ENCODE measurements at regions not wholly inside any gene's neighbourhood (a gene's known extent, or its start where the extent isn't known, plus 50 kb on each side); places are given as distances from the start of the nearest gene placed in this dataset.
A peak's percentile ranks its signal among the peaks of the same experiment; 100 is the strongest.

DNA sequence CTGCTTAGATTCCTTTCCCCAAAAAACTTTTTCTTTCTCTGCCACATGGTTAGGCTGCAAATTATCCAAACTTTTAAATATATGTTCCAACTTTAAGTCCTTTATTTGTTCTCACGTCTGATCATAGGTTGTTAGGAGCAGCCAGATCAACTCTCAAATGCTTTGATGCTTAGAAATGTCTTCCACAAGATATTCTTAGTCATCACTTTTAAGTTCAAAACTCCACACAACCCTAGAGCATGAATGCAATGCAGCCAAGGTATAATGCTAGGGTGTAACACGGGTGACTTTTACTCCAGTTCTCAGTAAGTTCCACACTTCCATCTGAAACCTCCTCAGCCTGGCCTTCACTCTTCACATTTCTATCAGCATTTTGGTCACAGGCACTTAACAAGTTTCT is 987.5 kb downstream of the DCDC2C start:
- ChIA-PET POLR2A (no interaction called here), CTCF (ENCODE audit: low intra/inter-chr PET ratio, low total read pairs) (no interaction called here)
- Histone ChIP-seq H3K27me3 (ENCODE audit: control insufficient read depth in 1 of 2, insufficient read depth in 2 of 2, low read length in 2 of 2) (no peaks in the 10 kb centered on the region; a peak in 1 of 5 replicates), H3K4me1 (ENCODE audit: insufficient read depth, low read length) (no peaks in the 10 kb centered on the region), H3K27ac (ENCODE audit: extremely low read length, insufficient read depth, low read length) (no peak overlapping the region), H4K20me1 (ENCODE audit: insufficient read depth, low read length) (no peaks in the 10 kb centered on the region), H3K9me3 (ENCODE audit: low read length) (peaks cover 74% of the 10 kb centered on the region), H3K79me2 (ENCODE audit: insufficient read depth, low read length) (no peaks in the 10 kb centered on the region), H3K36me3 (replicated peaks in 1 of 2; ENCODE audit: control insufficient read depth in 1 of 2, insufficient read depth in 2 of 2, low read length in 2 of 2) (no peaks in the 10 kb centered on the region), H3K4me3 (replicated peaks in 1 of 3; ENCODE audit: insufficient read depth in 1 of 3, low read depth in 2 of 3, low read length in 3 of 3) (no peak overlapping the region), H3K4me2 (ENCODE audit: low read depth, low read length) (no peak overlapping the region), H3K9ac (ENCODE audit: insufficient read depth, low read depth, low read length) (no peak overlapping the region), H2AFZ (ENCODE audit: low read length) (no peak overlapping the region)
- ATAC-seq, result no peak
- no TSS peak for BruUV-seq (replicated peaks)
- 0% methylated on average over 2 of the region's 2 CpGs for WGBS (ENCODE audit: low lambda C conversion rate)
- TF ChIP-seq ZNF780A (CRISPR knock-in tag; IDR thresholded peaks at IDR 0.05) (no peak), MAFK (conservative IDR thresholded peaks at IDR 0.05 in 1 of 2, IDR thresholded peaks at IDR 0.05 in 1 of 2; ENCODE audit: low read length in 2 of 2) (peak; percentile 59 to 78), MAFF (IDR thresholded peaks at IDR 0.05; ENCODE audit: low read depth, low read length) (peak; percentile 60), RAD21 (CRISPR knock-in tag; IDR thresholded peaks at IDR 0.05) (no peak), HDAC1 (CRISPR knock-in tag; IDR thresholded peaks at IDR 0.05) (no peak)
- TF ChIP-seq, protein P1, sequence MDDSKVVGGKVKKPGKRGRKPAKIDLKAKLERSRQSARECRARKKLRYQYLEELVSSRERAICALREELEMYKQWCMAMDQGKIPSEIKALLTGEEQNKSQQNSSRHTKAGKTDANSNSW (CRISPR knock-in tag; IDR thresholded peaks at IDR 0.05; ENCODE audit: borderline replicate concordance), result no peak
- no peak for FAIRE-seq
- in situ Hi-C loops (cut with HindIII; ENCODE audit: extremely low pct_ligation_motif_present, low pct_unique_long_range_greater_than_20kb), result no loop called here
- intact Hi-C loops (cut with micrococcal nuclease; ENCODE audit: unreplicated experiment), result no loop called here
- DNase-seq (ENCODE audit: low spot score), result no peak

DNA sequence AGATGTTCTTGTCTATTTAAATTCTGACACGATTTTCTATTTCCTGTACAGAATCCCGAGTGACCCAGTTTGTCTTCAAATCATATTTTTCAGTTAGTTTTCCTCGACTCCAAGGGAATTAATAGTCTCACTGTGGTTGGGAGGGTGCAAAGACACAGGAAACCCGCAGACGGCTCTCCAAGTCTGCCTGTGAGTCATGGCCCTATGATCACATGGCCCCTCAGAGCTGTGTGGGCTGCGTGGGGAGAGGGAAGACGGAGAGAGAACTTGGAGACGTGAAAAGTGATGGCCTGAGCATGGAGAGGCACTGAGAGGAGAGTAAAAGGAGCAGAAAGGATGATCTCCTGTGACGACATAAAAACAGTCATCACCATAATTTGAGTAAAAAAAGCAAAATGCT is 989.9 kb downstream of the DCDC2C start:
- in situ Hi-C loops (cut with HindIII; ENCODE audit: extremely low pct_ligation_motif_present, low pct_unique_long_range_greater_than_20kb) (no loop called here), intact Hi-C loops (cut with micrococcal nuclease; ENCODE audit: unreplicated experiment) (no loop called here)
- Histone ChIP-seq H3K36me3 (replicated peaks in 1 of 2; ENCODE audit: control insufficient read depth in 1 of 2, insufficient read depth in 2 of 2, low read length in 2 of 2) (no peaks in the 10 kb centered on the region), H4K20me1 (ENCODE audit: insufficient read depth, low read length) (no peaks in the 10 kb centered on the region), H3K27ac (ENCODE audit: extremely low read length, insufficient read depth, low read length) (no peak overlapping the region), H3K79me2 (ENCODE audit: insufficient read depth, low read length) (no peaks in the 10 kb centered on the region), H3K27me3 (ENCODE audit: control insufficient read depth in 1 of 2, insufficient read depth in 2 of 2, low read length in 2 of 2) (no peaks in the 10 kb centered on the region; a peak in 1 of 5 replicates), H3K9ac (ENCODE audit: insufficient read depth, low read depth, low read length) (no peak overlapping the region), H3K4me3 (replicated peaks in 1 of 3; ENCODE audit: insufficient read depth in 1 of 3, low read depth in 2 of 3, low read length in 3 of 3) (no peak overlapping the region), H3K9me3 (ENCODE audit: low read length) (peaks cover 59% of the 10 kb centered on the region), H2AFZ (ENCODE audit: low read length) (no peak overlapping the region), H3K4me1 (ENCODE audit: insufficient read depth, low read length) (no peaks in the 10 kb centered on the region), H3K4me2 (ENCODE audit: low read depth, low read length) (no peak overlapping the region)
- POLR2A ChIA-PET, result no interaction called here
- no peak for ATAC-seq
- no peak for FAIRE-seq
- WGBS (ENCODE audit: low lambda C conversion rate), result under 1% methylated on average over 9 of the region's 9 CpGs
- CTCF ChIA-PET (ENCODE audit: low intra/inter-chr PET ratio, low total read pairs), result no interaction called here
- BruUV-seq (replicated peaks), result no TSS peak
- DNase-seq (ENCODE audit: low spot score), result no peak
- TF ChIP-seq CREB1 (IDR thresholded peaks at IDR 0.05), result peak; percentile 87
- TF ChIP-seq CREB1 (CRISPR knock-in tag; IDR thresholded peaks at IDR 0.05), result no peak
- no peak for TF ChIP-seq MYC (CRISPR knock-in tag; IDR thresholded peaks at IDR 0.05; ENCODE audit: borderline replicate concordance)
